ENCODE measurements at regions not wholly inside any gene's neighbourhood (a gene's known extent, or its start where the extent isn't known, plus 50 kb on each side); places are given as distances from the start of the nearest gene placed in this dataset.

GRCh38 chr6:11368264-11368663 is 135.8 kb upstream of the NEDD9 start:
- ATAC-seq (no peak), FAIRE-seq (no peak), DNase-seq (ENCODE audit: low read depth, low spot score) (no peak)
- ChIA-PET RAD21 (ENCODE audit: unreplicated experiment) (interaction anchor here (1.1 to 10.7 kb wide), 15 partner anchors 13 to 151 kb away, joined by 3 to 221 read pairs (median 6); no protein-coding TSS in a partner anchor), CTCF (interaction anchor here (0.7 to 7.8 kb wide), 10 partner anchors 9 to 128 kb away, joined by 3 to 72 read pairs (median 3); no protein-coding TSS in a partner anchor), SMC1A (ENCODE audit: uncharacterized antibody, unreplicated experiment) (interaction anchor here (0.9 to 11.6 kb wide), 20 partner anchors 10 to 169 kb away, joined by 3 to 275 read pairs (median 8); no protein-coding TSS in a partner anchor), POLR2A (interaction anchor here (0.5 to 2.8 kb wide), 17 partner anchors 8 to 147 kb away, joined by 3 to 39 read pairs (median 5); no protein-coding TSS in a partner anchor)
- Histone ChIP-seq H3K27ac (ENCODE audit: control insufficient read depth, insufficient read depth) (peak overlapping the region; percentile 47; the same call in 1 of the 2 replicates), H3K4me1 (ENCODE audit: control insufficient read depth, insufficient read depth, low read length) (peaks cover 64% of the 10 kb centered on the region), H3K4me3 (no peak overlapping the region), H3K9ac (ENCODE audit: control insufficient read depth, insufficient read depth, low read length) (no peak overlapping the region), H3K4me2 (ENCODE audit: control insufficient read depth, insufficient read depth) (no peak overlapping the region), H3K36me3 (ENCODE audit: control insufficient read depth in 2 of 2, insufficient read depth in 2 of 2, low read length in 1 of 2) (peaks cover 2 to 19% of the 10 kb centered on the region in 2 experiments; a peak in 2 of 4 replicates), H4K20me1 (ENCODE audit: control insufficient read depth, insufficient read depth) (no peaks in the 10 kb centered on the region), H3K79me2 (ENCODE audit: control insufficient read depth, insufficient read depth, low read length) (peaks cover 75% of the 10 kb centered on the region), H2AFZ (ENCODE audit: control insufficient read depth, low read depth, low read length) (no peak overlapping the region), H3K27me3 (replicated peaks in 1 of 2; ENCODE audit: control insufficient read depth in 2 of 2, insufficient read depth in 2 of 2, low read length in 1 of 2) (no peaks in the 10 kb centered on the region), H3K9me3 (replicated peaks; ENCODE audit: control insufficient read depth, insufficient read depth, low read length) (peaks cover 6% of the 10 kb centered on the region)
- BruUV-seq (replicated peaks): no TSS peak
- 98% methylated on average over 5 of the region's 5 CpGs for WGBS (ENCODE audit: insufficient coverage, insufficient replicate concordance, low lambda C conversion rate, missing lambda C conversion rate)
- intact Hi-C loops (cut with micrococcal nuclease; ENCODE audit: unreplicated experiment): loop anchor here (1.0 to 5.0 kb wide), 2 partner anchors 91 to 196 kb away; no protein-coding TSS in a partner anchor
- in situ Hi-C loops (cut with MboI): no loop called here
- TF ChIP-seq SKIL (IDR thresholded peaks at IDR 0.05; ENCODE audit: low read depth, poor library complexity, severe bottlenecking) (no peak), PAX8 (IDR thresholded peaks at IDR 0.05) (no peak), BCL11A (IDR thresholded peaks at IDR 0.05; ENCODE audit: low read depth, low read length) (no peak), BACH1 (IDR thresholded peaks at IDR 0.05; ENCODE audit: borderline replicate concordance) (no peak), IRF5 (IDR thresholded peaks at IDR 0.05; ENCODE audit: borderline replicate concordance) (no peak), RAD21 (IDR thresholded peaks at IDR 0.05; ENCODE audit: insufficient read depth, low read depth, low read length) (no peak), TAF1 (IDR thresholded peaks at IDR 0.05; ENCODE audit: borderline replicate concordance, low read depth, low read length) (no peak), MYC (IDR thresholded peaks at IDR 0.05; ENCODE audit: insufficient read depth, insufficient read length, insufficient replicate concordance, low read length, severe bottlenecking) (no peak), ZBED1 (IDR thresholded peaks at IDR 0.05; ENCODE audit: borderline replicate concordance) (no peak), ZNF274 (IDR thresholded peaks at IDR 0.05; ENCODE audit: insufficient read depth, insufficient read length) (no peak), BRCA1 (IDR thresholded peaks at IDR 0.05; ENCODE audit: low read depth, low read length) (no peak), CEBPZ (IDR thresholded peaks at IDR 0.05; ENCODE audit: low read depth, low read length) (no peak)
- TF ChIP-seq, protein P1, sequence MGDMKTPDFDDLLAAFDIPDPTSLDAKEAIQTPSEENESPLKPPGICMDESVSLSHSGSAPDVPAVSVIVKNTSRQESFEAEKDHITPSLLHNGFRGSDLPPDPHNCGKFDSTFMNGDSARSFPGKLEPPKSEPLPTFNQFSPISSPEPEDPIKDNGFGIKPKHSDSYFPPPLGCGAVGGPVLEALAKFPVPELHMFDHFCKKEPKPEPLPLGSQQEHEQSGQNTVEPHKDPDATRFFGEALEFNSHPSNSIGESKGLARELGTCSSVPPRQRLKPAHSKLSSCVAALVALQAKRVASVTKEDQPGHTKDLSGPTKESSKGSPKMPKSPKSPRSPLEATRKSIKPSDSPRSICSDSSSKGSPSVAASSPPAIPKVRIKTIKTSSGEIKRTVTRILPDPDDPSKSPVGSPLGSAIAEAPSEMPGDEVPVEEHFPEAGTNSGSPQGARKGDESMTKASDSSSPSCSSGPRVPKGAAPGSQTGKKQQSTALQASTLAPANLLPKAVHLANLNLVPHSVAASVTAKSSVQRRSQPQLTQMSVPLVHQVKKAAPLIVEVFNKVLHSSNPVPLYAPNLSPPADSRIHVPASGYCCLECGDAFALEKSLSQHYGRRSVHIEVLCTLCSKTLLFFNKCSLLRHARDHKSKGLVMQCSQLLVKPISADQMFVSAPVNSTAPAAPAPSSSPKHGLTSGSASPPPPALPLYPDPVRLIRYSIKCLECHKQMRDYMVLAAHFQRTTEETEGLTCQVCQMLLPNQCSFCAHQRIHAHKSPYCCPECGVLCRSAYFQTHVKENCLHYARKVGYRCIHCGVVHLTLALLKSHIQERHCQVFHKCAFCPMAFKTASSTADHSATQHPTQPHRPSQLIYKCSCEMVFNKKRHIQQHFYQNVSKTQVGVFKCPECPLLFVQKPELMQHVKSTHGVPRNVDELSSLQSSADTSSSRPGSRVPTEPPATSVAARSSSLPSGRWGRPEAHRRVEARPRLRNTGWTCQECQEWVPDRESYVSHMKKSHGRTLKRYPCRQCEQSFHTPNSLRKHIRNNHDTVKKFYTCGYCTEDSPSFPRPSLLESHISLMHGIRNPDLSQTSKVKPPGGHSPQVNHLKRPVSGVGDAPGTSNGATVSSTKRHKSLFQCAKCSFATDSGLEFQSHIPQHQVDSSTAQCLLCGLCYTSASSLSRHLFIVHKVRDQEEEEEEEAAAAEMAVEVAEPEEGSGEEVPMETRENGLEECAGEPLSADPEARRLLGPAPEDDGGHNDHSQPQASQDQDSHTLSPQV (IDR thresholded peaks at IDR 0.05): no peak

Measured in GM12878 (cell line).